A549 (cell line): ENCODE measurements at regions not wholly inside any gene's neighbourhood (a gene's known extent, or its start where the extent isn't known, plus 50 kb on each side); places are given as distances from the start of the nearest gene placed in this dataset.

Source experiments
- ATAC-seq, 2 experiments: fragments of 200-7000 bp in 1 of 2; fragments of >200 bp in 1 of 2; cut with Nextera tagmentation in 1 of 2; cut with Tn5 transposase in 1 of 2; 3 replicates each; pipeline versions ENCODE4 v1.8.0 to v1.9.1; 2018 to 2020; ENCODE audit warnings: mild to moderate bottlenecking in 1 of 2, moderate library complexity in 1 of 2
- CTCF ChIA-PET: fragments of 300-600 bp; sonication (Branson Sonifier 250); formaldehyde crosslinking; extraction: SDS; loops from one replicate; lab custom pipeline; 2021; ENCODE audit warnings: antibody characterized with exemption, inconsistent platforms; lab: Yijun Ruan, JAX
- POLR2A ChIA-PET: fragments of 350-600 bp; formaldehyde crosslinking; extraction: SDS; loops from one replicate; lab custom pipeline; 2021; ENCODE audit warnings: antibody characterized with exemption, inconsistent platforms; lab: Yijun Ruan, JAX
- DNase-seq, 2 experiments: peaks; one replicate each; pipeline versions ENCODE4 v3.0.0 to v3.0.0-alpha.2; 2011 to 2016; ENCODE audit warnings: low read depth in 1 of 2, low spot score in 1 of 2
- FAIRE-seq: peaks from 2 replicates; lab custom pipeline; 2011; peaks lifted over from hg19 to GRCh38; lab: Jason Lieb, UNC
- H3K27ac ChIP-seq, 2 experiments: fragments of >200 bp; sonication (Bioruptor Twin); formaldehyde crosslinking; 3 replicates each; pipeline ENCODE4 v1.5.1; 2016 to 2017
- H3K4me1 ChIP-seq: fragments of >200 bp; sonication (Bioruptor Twin); formaldehyde crosslinking; 3 replicates; pipeline ENCODE4 v1.6.1; 2016
- H3K4me2 ChIP-seq: fragments of >200 bp; sonication (Bioruptor Twin); formaldehyde crosslinking; 3 replicates; pipeline ENCODE4 v1.6.1; 2016
- H3K4me3 ChIP-seq: fragments of >200 bp; sonication (Bioruptor Twin); formaldehyde crosslinking; 3 replicates; pipeline ENCODE4 v1.5.1; 2016
- H3K9me3 ChIP-seq: fragments of >200 bp; sonication (Bioruptor Twin); formaldehyde crosslinking; 3 replicates; pipeline ENCODE4 v1.6.1; 2016
- EHF ChIP-seq: fragments of 250-450 bp; sonication (Bioruptor Pico); IDR thresholded peaks from 2 replicates; pipeline ENCODE4 v1.5.0; 2020; ENCODE audit warnings: mild to moderate bottlenecking
- EHMT2 ChIP-seq: fragments of 200-600 bp; sonication (generic); IDR thresholded peaks from 2 replicates; pipeline ENCODE4 v1.6.1; 2016; ENCODE audit warnings: antibody characterized with exemption, low read depth, mild to moderate bottlenecking, moderate library complexity
- MAFK ChIP-seq: fragments of 450-650 bp; IDR thresholded peaks from 2 replicates; pipeline ENCODE4 v1.6.1; 2014; ENCODE audit not compliant: partially characterized antibody
- POLR2A ChIP-seq: IDR thresholded peaks from 2 replicates; pipeline ENCODE4 v1.6.1; 2012; ENCODE audit warnings: mild to moderate bottlenecking, low read length
- RCOR1 ChIP-seq: fragments of 150-350 bp; IDR thresholded peaks from 2 replicates; pipeline ENCODE4 v1.6.1; 2014; ENCODE audit warnings: antibody characterized with exemption, low read length, low read depth
- RFX5 ChIP-seq: fragments of 450-650 bp; IDR thresholded peaks from 2 replicates; pipeline ENCODE4 v1.7.1; 2014; ENCODE audit warnings: antibody characterized with exemption, mild to moderate bottlenecking, moderate library complexity
- SMC3 ChIP-seq: fragments of >200 bp; sonication (Bioruptor Twin); formaldehyde crosslinking; IDR thresholded peaks from 3 replicates; pipeline ENCODE4 v1.6.1; 2018; ENCODE audit warnings: inconsistent platforms
- WGBS: methylation state at CpG from one replicate; pipeline ENCODE4 v1.1.6; 2017; ENCODE audit errors: missing lambda C conversion rate; 5-methylcytosine and 5-hydroxymethylcytosine counted together
- small RNA-seq, 6 experiments: library from RNA; depleted of rRNA; stranded (forward); fragments of <200 nt; gene quantifications; one replicate each; pipeline ENCODE3, GENCODE V24; 2012

DNA sequence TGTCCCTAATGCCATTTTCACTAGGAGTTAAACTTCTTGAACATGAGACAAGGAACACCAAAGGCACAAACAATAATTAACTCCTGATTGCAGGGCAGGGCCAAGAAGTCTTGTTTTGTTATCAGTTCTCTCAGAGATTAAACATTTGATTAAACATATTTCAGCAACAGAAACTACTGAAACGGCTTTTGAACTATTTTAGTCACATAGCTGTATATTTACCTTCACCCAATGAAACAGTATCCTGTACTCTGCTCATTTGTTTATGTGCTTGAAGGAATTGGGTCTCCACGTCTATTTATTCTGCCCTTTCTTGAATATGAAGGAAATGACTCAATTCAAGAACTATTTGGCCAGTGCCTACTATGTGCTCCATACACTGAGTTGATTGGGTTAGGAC, 51.3 kb upstream of the PTCSC3 start:
- FAIRE-seq: peak; percentile 7
- Histone ChIP-seq H3K4me2 (no peak overlapping the region), H3K4me1 (no peaks in the 10 kb centered on the region), H3K27ac (no peak overlapping the region), H3K4me3 (no peak overlapping the region), H3K9me3 (no peaks in the 10 kb centered on the region)
- no peak for ATAC-seq
- 6% methylated on average over 2 of the region's 2 CpGs for WGBS
- TF ChIP-seq RFX5 (no peak), MAFK (no peak)
- POLR2A ChIA-PET: no interaction called here
- no peak for DNase-seq
- CTCF ChIA-PET: interaction anchor here (1.3 kb wide), 1 partner anchor 297 kb away, joined by 4 read pairs; no protein-coding TSS in a partner anchor

DNA sequence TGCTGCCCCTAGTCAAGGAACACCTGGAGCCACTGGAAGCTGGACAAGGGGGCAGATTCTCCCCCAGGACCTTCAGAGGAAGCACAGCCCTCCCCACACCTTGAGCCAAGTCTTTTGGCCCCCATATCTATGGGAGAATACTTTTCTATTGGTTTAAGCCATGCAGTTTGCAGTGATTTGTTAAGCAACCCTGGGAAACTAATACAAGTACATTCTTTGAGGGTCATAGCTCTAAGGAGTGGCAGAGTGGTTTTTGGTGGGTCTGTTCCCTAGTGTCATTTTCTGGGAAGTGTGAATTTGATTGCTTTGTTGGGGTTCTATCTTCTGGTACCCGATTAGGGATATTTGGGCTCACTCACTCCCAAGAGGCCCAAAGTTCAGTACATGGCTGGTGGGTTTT, 50.8 kb upstream of the PTCSC3 start:
- ChIA-PET CTCF (no interaction called here), POLR2A (no interaction called here)
- Histone ChIP-seq H3K4me2 (no peak overlapping the region), H3K4me1 (no peaks in the 10 kb centered on the region), H3K4me3 (no peak overlapping the region), H3K9me3 (no peaks in the 10 kb centered on the region), H3K27ac (no peak overlapping the region)
- FAIRE-seq: no peak
- DNase-seq: no peak
- TF ChIP-seq RCOR1 (no peak), SMC3 (no peak), POLR2A (no peak), EHF (CRISPR knock-in tag) (no peak), EHMT2 (no peak)
- 39% methylated on average over 1 of the region's 1 CpG for WGBS
- ATAC-seq: no peak

Small RNAs in the stretch of these regions (small RNA-seq; reads per million reads assigned to genes)
- gene RN7SKP21: 0 reads per million in 6 experiments
